ENCODE measurements at regions not wholly inside any gene's neighbourhood (a gene's known extent, or its start where the extent isn't known, plus 50 kb on each side); places are given as distances from the start of the nearest gene placed in this dataset.

GRCh38 chr12:34304546-34304945, 282.2 kb downstream of the ALG10 start:
- TF ChIP-seq, protein P1, sequence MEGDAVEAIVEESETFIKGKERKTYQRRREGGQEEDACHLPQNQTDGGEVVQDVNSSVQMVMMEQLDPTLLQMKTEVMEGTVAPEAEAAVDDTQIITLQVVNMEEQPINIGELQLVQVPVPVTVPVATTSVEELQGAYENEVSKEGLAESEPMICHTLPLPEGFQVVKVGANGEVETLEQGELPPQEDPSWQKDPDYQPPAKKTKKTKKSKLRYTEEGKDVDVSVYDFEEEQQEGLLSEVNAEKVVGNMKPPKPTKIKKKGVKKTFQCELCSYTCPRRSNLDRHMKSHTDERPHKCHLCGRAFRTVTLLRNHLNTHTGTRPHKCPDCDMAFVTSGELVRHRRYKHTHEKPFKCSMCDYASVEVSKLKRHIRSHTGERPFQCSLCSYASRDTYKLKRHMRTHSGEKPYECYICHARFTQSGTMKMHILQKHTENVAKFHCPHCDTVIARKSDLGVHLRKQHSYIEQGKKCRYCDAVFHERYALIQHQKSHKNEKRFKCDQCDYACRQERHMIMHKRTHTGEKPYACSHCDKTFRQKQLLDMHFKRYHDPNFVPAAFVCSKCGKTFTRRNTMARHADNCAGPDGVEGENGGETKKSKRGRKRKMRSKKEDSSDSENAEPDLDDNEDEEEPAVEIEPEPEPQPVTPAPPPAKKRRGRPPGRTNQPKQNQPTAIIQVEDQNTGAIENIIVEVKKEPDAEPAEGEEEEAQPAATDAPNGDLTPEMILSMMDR (IDR thresholded peaks at IDR 0.05): no peak
- TF ChIP-seq POLR2A (IDR thresholded peaks at IDR 0.05): no peak

Data from thyroid gland (tissue), 4 donors.